PC-9 (cell line): ENCODE measurements at regions not wholly inside any gene's neighbourhood (a gene's known extent, or its start where the extent isn't known, plus 50 kb on each side); places are given as distances from the start of the nearest gene placed in this dataset.

ENCODE experiments used
- EZH2 ChIP-seq: fragments of 200-600 bp; sonication (generic); IDR thresholded peaks from 2 replicates; pipeline ENCODE4 v1.8.0; 2017; ENCODE audit warnings: antibody characterized with exemption, low read depth
- TF ChIP-seq, protein P1 (sequence below): fragments of 200-600 bp; sonication (generic); conservative IDR thresholded peaks from 2 replicates; pipeline ENCODE4 v1.6.1; 2017; ENCODE audit warnings: mixed run types, antibody characterized with exemption, mild to moderate bottlenecking, moderate library complexity

DNA sequence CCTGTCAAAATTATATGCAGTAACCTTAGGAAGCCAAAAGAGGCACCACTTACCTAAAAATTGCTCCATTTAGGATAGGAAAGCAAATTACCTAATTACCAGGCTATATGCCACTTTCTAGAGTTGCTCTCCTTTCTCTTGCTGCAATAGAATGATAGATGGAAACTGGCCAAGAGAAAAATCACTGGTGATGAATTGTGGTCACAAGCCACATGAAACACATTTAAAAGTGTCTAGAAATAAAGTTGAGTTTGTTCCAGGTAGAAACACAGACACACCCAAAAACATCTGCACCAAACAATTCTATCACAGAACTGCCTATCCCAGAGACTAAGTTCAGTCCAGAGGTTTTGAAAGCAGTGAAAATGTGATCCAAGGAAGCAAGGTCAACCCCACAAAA is 337.7 kb downstream of the PCDH19 start:
- TF ChIP-seq, protein P1, sequence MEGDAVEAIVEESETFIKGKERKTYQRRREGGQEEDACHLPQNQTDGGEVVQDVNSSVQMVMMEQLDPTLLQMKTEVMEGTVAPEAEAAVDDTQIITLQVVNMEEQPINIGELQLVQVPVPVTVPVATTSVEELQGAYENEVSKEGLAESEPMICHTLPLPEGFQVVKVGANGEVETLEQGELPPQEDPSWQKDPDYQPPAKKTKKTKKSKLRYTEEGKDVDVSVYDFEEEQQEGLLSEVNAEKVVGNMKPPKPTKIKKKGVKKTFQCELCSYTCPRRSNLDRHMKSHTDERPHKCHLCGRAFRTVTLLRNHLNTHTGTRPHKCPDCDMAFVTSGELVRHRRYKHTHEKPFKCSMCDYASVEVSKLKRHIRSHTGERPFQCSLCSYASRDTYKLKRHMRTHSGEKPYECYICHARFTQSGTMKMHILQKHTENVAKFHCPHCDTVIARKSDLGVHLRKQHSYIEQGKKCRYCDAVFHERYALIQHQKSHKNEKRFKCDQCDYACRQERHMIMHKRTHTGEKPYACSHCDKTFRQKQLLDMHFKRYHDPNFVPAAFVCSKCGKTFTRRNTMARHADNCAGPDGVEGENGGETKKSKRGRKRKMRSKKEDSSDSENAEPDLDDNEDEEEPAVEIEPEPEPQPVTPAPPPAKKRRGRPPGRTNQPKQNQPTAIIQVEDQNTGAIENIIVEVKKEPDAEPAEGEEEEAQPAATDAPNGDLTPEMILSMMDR: no peak
- TF ChIP-seq EZH2: no peak
